Vagina (tissue), 2 donors: ENCODE measurements at regions not wholly inside any gene's neighbourhood (a gene's known extent, or its start where the extent isn't known, plus 50 kb on each side); places are given as distances from the start of the nearest gene placed in this dataset.
"Not testable (repeated sequence)": the region's sequence is repeated elsewhere in the genome, so short reads cannot be mapped to it uniquely, and the experiment has no call there.

Experiments used
- POLR2A ChIP-seq, 2 donors: fragments of 450-650 bp; IDR thresholded peaks; one replicate each; pipeline ENCODE4 v1.6.1; 2017; ENCODE audit warnings: antibody characterized with exemption in 2 of 2, mild to moderate bottlenecking in 2 of 2, moderate library complexity in 2 of 2
- POLR2AphosphoS5 ChIP-seq, 2 donors: sonication (generic); formaldehyde crosslinking; IDR thresholded peaks; one replicate each; pipeline ENCODE4 v1.9.0; 2017; ENCODE audit warnings: antibody characterized with exemption in 2 of 2, mild to moderate bottlenecking in 2 of 2, low read depth in 1 of 2; ENCODE audit not compliant: insufficient read depth in 1 of 2
- TF ChIP-seq, protein P1 (sequence below), 3 experiments: fragments of 450-650 bp in 2 of 3; fragments of 200-600 bp in 1 of 3; sonication (generic) in 1 of 3; IDR thresholded peaks; one replicate each; pipeline ENCODE4 v1.5.1; 2017 to 2019; ENCODE audit warnings: antibody characterized with exemption in 3 of 3, mild to moderate bottlenecking in 2 of 3, moderate library complexity in 2 of 3

GRCh38 chr12:54106803-54107579, 53.4 kb downstream of the HOXC4 start:
- not testable (repeated sequence) for TF ChIP-seq POLR2A (IDR thresholded peaks at IDR 0.05); POLR2AphosphoS5 (IDR thresholded peaks at IDR 0.05; ENCODE audit: insufficient read depth in 1 of 2, low read depth in 1 of 2)
- TF ChIP-seq, protein P1, sequence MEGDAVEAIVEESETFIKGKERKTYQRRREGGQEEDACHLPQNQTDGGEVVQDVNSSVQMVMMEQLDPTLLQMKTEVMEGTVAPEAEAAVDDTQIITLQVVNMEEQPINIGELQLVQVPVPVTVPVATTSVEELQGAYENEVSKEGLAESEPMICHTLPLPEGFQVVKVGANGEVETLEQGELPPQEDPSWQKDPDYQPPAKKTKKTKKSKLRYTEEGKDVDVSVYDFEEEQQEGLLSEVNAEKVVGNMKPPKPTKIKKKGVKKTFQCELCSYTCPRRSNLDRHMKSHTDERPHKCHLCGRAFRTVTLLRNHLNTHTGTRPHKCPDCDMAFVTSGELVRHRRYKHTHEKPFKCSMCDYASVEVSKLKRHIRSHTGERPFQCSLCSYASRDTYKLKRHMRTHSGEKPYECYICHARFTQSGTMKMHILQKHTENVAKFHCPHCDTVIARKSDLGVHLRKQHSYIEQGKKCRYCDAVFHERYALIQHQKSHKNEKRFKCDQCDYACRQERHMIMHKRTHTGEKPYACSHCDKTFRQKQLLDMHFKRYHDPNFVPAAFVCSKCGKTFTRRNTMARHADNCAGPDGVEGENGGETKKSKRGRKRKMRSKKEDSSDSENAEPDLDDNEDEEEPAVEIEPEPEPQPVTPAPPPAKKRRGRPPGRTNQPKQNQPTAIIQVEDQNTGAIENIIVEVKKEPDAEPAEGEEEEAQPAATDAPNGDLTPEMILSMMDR (IDR thresholded peaks at IDR 0.05) = not testable (repeated sequence)
